Mucosa of rectum (tissue), 2 donors: ENCODE measurements at regions not wholly inside any gene's neighbourhood (a gene's known extent, or its start where the extent isn't known, plus 50 kb on each side); places are given as distances from the start of the nearest gene placed in this dataset.

ENCODE experiments used
- H3K27ac ChIP-seq, 2 donors: one replicate each; pipeline ENCODE4 v1.7.0; 2013; ENCODE audit warnings: inconsistent platforms in 2 of 2, low read depth in 2 of 2, low read length in 2 of 2
- H3K27me3 ChIP-seq, 2 donors: one replicate each; pipeline ENCODE4 v1.7.0; 2013; ENCODE audit warnings: low read length in 2 of 2; ENCODE audit not compliant: control insufficient read depth in 2 of 2, insufficient read depth in 2 of 2
- H3K36me3 ChIP-seq, 2 donors: one replicate each; pipeline ENCODE4 v1.7.0; 2013; ENCODE audit warnings: low read length in 2 of 2; ENCODE audit not compliant: control insufficient read depth in 2 of 2, insufficient read depth in 2 of 2
- H3K4me1 ChIP-seq, 2 donors: one replicate each; pipeline ENCODE4 v1.7.0; 2013; ENCODE audit warnings: low read length in 2 of 2, mild to moderate bottlenecking in 1 of 2; ENCODE audit not compliant: control insufficient read depth in 2 of 2, insufficient read depth in 2 of 2
- H3K4me3 ChIP-seq, 2 donors: one replicate each; pipeline ENCODE4 v1.7.0; 2013; ENCODE audit warnings: low read length in 2 of 2
- H3K9ac ChIP-seq, 2 donors: one replicate each; pipeline ENCODE4 v1.7.0; 2013; ENCODE audit warnings: low read length in 2 of 2, low read depth in 1 of 2, mild to moderate bottlenecking in 1 of 2
- H3K9me3 ChIP-seq, 2 donors: one replicate each; pipeline ENCODE4 v1.7.0; 2013; ENCODE audit warnings: low read length in 2 of 2; ENCODE audit not compliant: control insufficient read depth in 2 of 2
- donor health status: healthy.
- donor health status: Normal muscosa, but diverticular disease.

GRCh38 chr17:10993126-10993525, 155.2 kb upstream of the PIRT start:
- Histone ChIP-seq H3K4me3 (no peak overlapping the region), H3K36me3 (no peaks in the 10 kb centered on the region), H3K9me3 (no peaks in the 10 kb centered on the region), H3K4me1 (no peaks in the 10 kb centered on the region), H3K9ac (no peak overlapping the region), H3K27ac (no peak overlapping the region), H3K27me3 (no peaks in the 10 kb centered on the region)

GRCh38 chr17:10992106-10992880, 154.4 kb upstream of the PIRT start:
- Histone ChIP-seq H3K4me3 (no peak overlapping the region), H3K9ac (no peak overlapping the region), H3K27ac (no peak overlapping the region), H3K36me3 (no peaks in the 10 kb centered on the region), H3K9me3 (no peaks in the 10 kb centered on the region), H3K4me1 (no peaks in the 10 kb centered on the region), H3K27me3 (no peaks in the 10 kb centered on the region)

GRCh38 chr17:10987786-10988185, 149.9 kb upstream of the PIRT start:
- Histone ChIP-seq H3K27ac (no peak overlapping the region), H3K27me3 (no peaks in the 10 kb centered on the region), H3K9ac (no peak overlapping the region), H3K4me1 (no peaks in the 10 kb centered on the region), H3K4me3 (no peak overlapping the region), H3K9me3 (no peaks in the 10 kb centered on the region), H3K36me3 (no peaks in the 10 kb centered on the region)

- no peak overlapping the region for H3K9ac ChIP-seq
- H3K9me3 ChIP-seq, result no peaks in the 10 kb centered on the region
- H3K4me3 ChIP-seq, result no peak overlapping the region
- no peaks in the 10 kb centered on the region for H3K27me3 ChIP-seq
- H3K4me1 ChIP-seq, result no peaks in the 10 kb centered on the region
- no peaks in the 10 kb centered on the region for H3K36me3 ChIP-seq
- H3K27ac ChIP-seq, result no peak overlapping the region
Observed at GRCh38 chr17:10984220-10984619, 146.3 kb upstream of the PIRT start.

GRCh38 chr17:10976401-10976800, 138.5 kb upstream of the PIRT start:
- no peak overlapping the region for H3K4me3 ChIP-seq
- H3K27me3 ChIP-seq, result no peaks in the 10 kb centered on the region
- no peaks in the 10 kb centered on the region for H3K4me1 ChIP-seq
- no peaks in the 10 kb centered on the region for H3K36me3 ChIP-seq
- H3K9me3 ChIP-seq, result no peaks in the 10 kb centered on the region
- no peak overlapping the region for H3K9ac ChIP-seq
- H3K27ac ChIP-seq, result no peak overlapping the region

GRCh38 chr17:10968007-10968406, 130.1 kb upstream of the PIRT start:
- Histone ChIP-seq H3K36me3 (no peaks in the 10 kb centered on the region), H3K4me3 (no peak overlapping the region), H3K9me3 (no peaks in the 10 kb centered on the region), H3K27me3 (no peaks in the 10 kb centered on the region), H3K9ac (no peak overlapping the region), H3K4me1 (no peaks in the 10 kb centered on the region), H3K27ac (no peak overlapping the region)

- Histone ChIP-seq H3K9ac (no peak overlapping the region), H3K4me1 (no peaks in the 10 kb centered on the region), H3K36me3 (no peaks in the 10 kb centered on the region), H3K9me3 (no peaks in the 10 kb centered on the region), H3K4me3 (no peak overlapping the region), H3K27me3 (no peaks in the 10 kb centered on the region), H3K27ac (no peak overlapping the region)
Observed at GRCh38 chr17:10956821-10957220, 118.9 kb upstream of the PIRT start.

GRCh38 chr17:10944819-10945218, 106.9 kb upstream of the PIRT start:
- no peak overlapping the region for H3K27ac ChIP-seq
- no peak overlapping the region for H3K4me3 ChIP-seq
- no peaks in the 10 kb centered on the region for H3K9me3 ChIP-seq
- no peak overlapping the region for H3K9ac ChIP-seq
- H3K4me1 ChIP-seq, result no peaks in the 10 kb centered on the region
- H3K27me3 ChIP-seq, result no peaks in the 10 kb centered on the region
- H3K36me3 ChIP-seq, result no peaks in the 10 kb centered on the region

- H3K9ac ChIP-seq, result no peak overlapping the region
- no peaks in the 10 kb centered on the region for H3K9me3 ChIP-seq
- H3K4me3 ChIP-seq, result no peak overlapping the region
- no peaks in the 10 kb centered on the region for H3K4me1 ChIP-seq
- H3K27ac ChIP-seq, result no peak overlapping the region
- no peaks in the 10 kb centered on the region for H3K36me3 ChIP-seq
- no peaks in the 10 kb centered on the region for H3K27me3 ChIP-seq
Observed at GRCh38 chr17:10936931-10937330, 99.0 kb upstream of the PIRT start.

- no peak overlapping the region for H3K27ac ChIP-seq
- no peaks in the 10 kb centered on the region for H3K4me1 ChIP-seq
- no peaks in the 10 kb centered on the region for H3K36me3 ChIP-seq
- no peak overlapping the region for H3K9ac ChIP-seq
- H3K9me3 ChIP-seq, result no peaks in the 10 kb centered on the region
- no peaks in the 10 kb centered on the region for H3K27me3 ChIP-seq
- H3K4me3 ChIP-seq, result no peak overlapping the region
Observed at GRCh38 chr17:10932938-10933337, 95.1 kb upstream of the PIRT start.
